Activated T-cell treated with anti-CD3 and anti-CD28 coated beads, Interleukin-2, amount 50 U/mL, for 1 hour (primary cell): ENCODE measurements at regions not wholly inside any gene's neighbourhood (a gene's known extent, or its start where the extent isn't known, plus 50 kb on each side); places are given as distances from the start of the nearest gene placed in this dataset.

Experiments used
- DNase-seq: peaks from one replicate; pipeline ENCODE4 v3.0.0-alpha.2; 2020

DNA sequence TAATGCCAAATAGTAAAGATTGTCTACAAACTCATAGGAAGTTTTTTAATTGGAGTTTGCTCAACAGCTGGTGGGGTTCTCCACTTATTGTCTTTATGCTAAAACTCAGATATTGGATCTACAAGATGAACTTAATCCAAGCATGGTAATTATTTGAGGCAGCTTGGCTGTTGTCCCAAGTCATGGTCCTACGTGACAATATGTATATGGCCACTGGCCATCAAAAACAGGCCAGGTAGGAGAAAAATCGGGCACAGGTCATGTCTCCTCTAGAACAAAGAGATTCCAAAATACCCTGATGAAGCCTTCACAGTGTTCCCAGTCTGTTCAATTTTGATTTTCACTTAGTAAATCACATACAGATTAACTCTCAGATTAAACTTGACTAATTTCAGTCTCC lies 606.4 kb downstream of the TNS3 start:
- no peak for DNase-seq

DNA sequence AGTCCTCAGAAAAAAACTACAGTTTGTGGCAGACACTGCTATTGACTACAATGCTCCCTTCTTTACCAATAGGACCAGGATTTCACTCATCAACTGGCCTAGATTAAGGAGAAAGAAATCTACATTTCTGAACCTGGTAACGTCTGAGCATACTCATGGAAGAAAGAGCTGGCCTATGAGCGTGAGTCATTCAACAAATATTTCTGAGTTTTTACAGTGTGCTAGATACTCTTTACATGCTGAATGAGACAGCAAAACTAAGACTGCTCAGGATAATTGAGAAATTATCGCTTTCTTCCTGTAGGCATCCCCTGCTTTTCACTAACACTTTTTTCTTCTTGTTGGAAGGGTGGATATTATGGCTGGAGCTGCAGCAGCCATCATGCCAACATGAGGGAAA lies 609.7 kb downstream of the TNS3 start:
- no peak for DNase-seq

DNA sequence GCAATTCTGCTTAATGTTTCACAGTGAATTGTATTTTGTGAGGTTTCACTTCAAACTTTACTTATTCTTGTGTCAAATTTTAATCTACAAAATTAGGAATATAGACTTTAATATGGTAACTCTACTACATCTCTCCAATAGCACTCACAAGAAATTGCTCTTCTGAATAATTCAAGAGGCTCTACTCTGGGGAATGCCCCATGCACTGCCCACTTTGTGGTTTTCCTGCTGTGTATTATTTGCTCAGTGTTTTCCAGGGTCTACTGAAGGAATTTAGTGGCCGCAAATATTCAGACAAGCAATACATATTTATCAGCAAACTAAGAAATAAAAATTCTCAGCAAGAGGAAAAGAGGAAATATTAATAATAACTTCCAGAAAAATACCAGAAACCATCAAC lies 611.4 kb downstream of the TNS3 start:
- no peak for DNase-seq

DNA sequence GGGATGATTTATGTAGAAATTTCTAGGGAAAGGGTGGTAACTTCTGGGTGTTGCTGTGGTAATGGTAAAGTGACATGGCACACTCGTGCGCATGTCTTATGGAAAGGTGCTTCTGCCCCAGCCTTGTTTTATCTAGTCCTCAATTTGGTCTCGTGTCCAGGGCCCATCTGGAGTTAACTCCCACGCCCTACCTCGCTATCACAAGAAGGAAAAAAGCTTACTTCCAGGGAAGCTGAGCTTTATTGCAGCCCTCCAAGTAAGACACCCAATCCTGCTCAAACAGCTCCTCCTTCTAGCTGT lies 611.8 kb downstream of the TNS3 start:
- DNase-seq, result no peak

DNA sequence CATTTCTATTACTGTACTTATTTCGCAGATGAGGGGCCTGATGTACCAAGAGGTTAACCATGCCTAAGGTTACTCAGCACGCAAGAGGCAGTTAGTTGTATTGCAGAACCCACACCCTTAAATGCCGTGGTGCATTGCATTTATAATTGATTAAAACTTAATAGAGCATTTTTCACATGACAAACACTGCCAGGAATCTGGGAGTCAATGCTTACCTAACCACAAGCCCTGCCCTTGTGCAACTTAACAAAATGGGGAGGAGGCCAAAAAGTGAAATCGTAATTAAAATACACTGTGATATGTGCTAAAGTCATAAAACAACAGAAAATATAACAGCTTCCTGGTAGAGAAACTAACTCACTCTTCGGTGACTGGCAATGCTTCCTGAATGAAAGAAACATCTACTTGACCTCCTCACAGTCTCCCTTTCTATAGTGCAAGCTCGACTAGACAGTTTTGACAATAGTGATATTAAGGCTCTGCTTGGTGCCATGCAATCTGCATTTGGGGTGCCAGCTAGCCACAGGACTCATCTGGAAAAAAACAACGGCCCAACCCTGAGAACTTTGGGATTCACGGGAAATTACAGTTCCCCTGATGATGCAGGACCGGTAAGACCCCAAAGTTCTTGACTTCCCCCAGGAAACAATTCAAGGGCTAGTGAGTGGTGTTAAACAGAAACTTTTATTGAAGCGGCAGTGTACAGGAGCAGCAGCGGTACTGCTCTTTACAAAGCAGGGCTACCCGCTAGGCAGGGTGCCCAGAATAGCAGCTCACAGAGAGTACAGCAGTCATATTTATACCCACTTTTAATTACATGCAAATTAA lies 612.4 kb downstream of the TNS3 start:
- DNase-seq, result no peak

DNA sequence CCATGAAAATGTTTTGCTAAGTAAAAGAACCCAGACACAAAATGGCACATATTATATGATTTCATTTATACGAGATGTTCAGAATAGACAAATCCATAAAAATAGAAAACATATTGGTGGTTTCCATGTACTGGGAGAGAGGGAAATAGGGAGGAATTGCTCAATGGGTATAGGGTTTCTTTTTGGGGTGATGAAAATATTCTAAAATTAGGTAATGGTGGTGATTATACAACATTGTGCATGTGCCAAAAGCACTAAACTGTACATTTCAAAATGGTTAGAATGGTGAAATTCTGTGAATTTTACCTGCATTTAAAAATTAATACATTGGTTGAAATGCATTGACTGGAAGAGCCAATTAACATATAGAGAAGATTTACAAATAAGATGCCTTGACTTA lies 613.9 kb downstream of the TNS3 start:
- no peak for DNase-seq

DNA sequence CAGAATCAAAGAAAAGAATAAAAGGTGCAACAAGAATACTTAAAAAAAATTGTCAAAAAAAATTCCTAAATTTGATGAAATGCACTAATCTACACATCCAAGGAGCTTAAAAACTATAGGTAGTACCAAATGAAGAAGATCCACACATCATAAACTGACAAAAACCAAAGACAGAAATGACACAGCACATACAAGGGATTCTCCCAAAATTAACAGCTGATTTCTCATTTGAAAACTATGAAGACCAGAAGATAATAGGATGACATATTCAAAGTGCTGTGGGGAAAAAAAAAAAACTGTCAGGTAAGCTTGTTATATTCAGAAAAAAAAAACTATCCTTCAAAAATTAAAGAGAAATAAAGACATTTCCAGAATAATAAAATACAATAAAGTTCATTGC lies 618.2 kb downstream of the TNS3 start:
- DNase-seq, result no peak

DNA sequence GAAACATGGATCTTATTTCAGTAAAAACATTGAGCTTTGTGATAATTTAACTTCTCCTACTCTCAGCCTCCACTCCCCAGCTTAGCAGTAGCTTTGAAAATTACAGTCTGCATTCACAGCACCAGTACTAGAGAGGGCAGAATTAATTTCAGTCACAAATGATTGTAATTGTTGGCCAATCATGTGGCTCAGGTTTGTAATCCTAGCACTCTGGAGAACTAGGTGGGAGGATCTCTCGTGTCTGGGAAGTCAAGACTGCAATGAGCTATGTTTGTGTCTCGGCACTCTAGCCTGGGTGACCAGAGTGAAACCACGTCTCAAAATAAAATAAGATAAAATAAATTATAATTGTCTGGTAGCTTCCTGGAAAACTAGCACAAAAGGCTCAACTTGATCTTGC lies 620.9 kb downstream of the TNS3 start:
- DNase-seq, result no peak

DNA sequence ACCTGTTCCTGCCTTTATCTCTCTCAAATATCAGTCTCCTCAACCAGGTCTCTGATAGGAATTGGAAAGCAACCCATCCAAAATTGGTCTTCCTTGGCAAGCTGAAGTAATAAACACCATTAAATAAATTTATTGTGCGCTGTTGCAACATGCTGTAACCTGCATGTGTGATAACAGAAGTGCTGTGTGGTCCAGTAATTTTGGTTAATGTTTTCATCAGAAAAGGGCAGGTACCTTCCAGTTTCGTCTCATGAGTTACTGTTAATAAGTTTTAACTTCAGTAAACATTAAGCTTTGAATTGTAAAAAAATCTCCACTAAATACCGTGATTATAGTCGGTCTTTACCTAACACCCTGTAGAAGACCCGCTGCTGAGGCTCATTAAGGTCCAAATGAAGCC lies 624.7 kb downstream of the TNS3 start:
- no peak for DNase-seq

DNA sequence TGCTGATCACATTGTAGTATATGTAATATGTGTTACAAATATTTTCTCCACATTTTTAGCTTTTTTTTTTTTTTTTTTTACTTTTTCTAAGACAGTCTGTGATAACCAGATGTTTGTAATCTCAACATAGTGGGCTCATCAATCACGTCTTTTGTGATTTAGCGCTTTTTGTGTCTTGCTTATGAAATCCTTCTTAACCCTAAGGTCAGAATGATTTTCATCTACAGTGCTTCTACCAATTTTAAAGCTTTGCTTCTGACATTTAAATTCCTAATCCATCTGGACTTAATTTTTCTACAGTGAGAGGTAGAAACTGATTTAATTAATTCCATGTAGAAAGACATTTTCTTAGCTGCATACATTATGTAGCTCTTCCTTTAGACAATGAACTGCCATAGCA lies 626.4 kb downstream of the TNS3 start:
- no peak for DNase-seq

DNA sequence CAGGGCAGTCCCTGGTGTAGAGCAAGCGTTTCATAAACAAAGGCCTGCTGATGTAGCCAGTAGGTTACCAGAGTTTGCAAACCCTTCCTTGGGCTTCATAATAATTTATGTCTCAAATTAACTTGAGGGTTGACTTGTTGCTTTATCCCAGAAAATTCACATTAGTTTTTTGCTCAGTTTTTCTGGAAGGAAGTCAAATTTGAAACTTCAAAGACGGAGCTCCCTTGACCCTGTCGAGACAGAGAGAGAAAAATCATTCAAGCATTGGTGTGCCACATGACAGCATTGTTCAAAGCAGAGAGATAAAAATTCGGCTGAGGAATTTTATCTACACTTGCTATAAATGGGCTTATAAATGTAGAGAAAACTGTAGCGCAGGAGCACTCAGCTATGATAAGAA lies 627.7 kb downstream of the TNS3 start:
- no peak for DNase-seq

DNA sequence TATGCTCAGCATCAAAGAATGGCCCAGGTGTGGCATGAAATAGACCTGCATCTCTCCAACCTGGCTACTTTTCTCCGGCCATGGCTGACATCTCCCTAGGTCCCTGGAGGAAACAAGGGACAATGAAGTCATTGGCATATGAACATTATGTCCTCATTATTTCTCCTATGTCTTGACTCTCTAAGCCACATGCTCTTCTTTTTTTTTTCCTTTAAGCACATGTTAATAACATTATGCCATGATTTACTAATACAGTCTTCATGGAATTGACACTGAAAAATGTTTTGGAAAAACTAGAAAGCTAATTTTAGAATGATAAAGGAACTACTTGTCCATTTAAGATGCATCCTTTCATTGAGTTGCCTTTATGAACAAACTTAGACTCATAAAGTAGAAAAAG lies 628.9 kb downstream of the TNS3 start:
- no peak for DNase-seq

DNA sequence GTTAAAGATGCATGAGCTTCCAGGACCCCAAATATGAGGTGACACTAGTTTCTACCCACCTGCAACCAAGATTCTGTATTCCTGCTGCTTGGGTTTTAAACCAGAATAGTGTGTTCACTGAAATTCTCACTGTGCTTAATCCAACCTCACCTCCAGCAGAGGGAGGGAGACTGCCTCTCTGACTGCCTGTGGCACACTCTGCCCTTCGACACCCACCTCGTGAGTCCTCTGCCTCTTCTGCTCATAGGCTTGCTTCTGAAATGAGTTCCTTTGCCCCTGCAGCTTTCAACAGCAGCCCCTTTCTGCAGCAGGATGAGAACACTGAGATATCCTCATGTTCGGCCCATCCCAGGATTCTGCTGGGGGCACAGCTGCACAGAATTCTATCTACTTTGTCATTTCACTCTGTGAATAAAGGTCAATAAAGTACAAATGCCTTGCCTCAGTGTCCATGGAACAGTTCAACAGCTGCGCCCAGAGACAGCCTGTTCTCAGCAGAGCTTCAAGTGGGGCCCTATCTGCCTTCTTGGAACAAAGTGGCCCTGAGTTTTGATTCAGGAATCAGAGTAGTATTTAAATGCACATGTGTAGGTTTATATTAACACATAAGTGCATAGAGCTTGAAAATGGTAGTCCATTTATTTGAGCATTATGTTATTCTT lies 632.5 kb downstream of the TNS3 start:
- DNase-seq, result no peak

DNA sequence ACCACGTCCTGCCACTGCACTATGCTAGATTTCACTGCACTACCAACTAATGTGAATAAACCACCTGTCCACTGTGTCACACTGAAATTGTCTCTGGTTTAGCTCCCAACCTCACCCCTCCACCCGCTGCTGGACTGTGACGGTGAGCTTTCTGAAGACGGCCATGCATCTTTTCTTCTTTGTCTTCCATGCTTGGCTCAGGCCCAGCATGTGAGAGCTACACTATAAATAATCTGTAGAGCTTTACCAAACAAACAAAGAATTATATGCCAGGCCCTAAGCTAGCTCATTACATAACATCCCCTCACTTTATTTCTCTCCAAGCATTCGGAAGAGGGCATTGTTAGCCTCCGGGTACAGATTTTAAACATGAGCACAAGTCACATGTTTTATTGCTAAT lies 633.2 kb downstream of the TNS3 start:
- no peak for DNase-seq

DNA sequence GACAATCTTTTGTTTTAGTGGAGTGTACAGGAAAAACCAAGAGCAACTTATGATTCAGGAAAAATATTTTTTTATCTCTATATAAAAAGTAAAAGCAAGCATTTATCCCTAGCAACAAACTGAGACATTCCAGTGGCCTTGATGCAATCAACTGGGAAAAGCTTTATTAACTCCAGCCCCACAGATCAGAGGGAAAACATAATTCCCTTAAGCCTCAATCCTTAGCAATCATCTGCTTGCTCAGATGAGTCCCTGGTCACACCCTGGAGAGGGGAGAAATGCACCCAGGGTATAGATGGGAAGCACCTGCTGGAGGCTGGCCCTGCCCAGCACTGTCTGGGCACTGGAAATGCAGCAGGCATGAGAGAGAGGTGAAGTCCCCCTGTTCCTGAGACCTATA lies 636.6 kb downstream of the TNS3 start:
- DNase-seq, result no peak

DNA sequence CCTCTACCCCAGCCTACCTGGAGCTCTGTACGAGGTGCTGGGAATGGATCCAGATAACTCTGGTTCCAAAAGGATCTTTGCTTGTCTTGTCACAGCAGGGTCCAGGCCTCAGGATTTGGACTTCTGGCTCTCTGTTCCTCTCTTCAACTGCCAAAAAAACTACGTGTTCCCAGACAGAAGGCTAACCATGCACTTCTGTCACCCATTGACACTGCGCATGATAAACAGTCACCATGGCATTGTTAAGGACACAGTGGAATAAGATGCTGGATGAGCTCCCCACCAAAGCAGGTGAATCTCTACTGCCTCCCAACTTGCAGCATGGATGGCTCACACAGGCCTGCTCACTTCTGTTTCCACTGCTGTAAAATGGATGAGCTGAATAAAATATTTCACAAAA lies 637.9 kb downstream of the TNS3 start:
- no peak for DNase-seq

DNA sequence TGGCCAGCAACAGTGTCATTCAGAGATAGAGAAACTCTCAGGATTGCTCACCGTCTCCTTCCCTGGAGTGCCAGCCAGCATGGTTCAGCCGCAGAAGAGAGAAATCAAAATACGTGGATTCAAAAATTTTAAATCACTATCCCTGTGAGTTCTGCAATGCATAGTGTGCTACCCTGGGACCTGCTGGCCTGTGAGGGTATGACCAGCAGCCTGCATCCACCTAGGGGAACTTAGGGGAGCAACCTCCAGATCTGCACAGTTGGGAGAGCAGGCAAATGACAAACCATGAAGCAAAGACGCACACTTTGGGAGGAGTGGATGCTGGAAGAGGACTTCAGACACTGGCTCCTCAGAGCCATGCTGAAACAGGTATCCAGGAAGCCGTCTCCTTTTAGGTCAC lies 639.3 kb downstream of the TNS3 start:
- DNase-seq, result no peak

DNA sequence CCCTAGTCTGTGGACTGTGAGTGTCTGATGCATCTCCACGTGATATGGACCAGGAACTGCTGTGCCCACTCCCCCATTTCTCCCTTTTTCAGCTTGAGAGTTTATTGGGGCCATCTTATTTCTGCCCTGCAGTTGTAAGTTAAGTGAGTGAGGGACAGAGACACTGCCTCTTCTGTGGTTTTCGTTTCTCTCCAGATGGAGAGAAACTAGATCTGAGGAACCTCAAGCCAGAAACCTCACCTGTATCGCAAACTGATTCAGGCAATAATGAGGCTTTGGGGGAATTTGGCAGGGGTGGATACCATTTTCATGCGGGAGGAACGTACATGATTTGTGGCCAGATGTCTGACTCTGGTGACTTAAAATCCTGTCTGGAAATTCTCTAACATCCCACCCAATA lies 641.7 kb downstream of the TNS3 start:
- DNase-seq, result no peak

DNA sequence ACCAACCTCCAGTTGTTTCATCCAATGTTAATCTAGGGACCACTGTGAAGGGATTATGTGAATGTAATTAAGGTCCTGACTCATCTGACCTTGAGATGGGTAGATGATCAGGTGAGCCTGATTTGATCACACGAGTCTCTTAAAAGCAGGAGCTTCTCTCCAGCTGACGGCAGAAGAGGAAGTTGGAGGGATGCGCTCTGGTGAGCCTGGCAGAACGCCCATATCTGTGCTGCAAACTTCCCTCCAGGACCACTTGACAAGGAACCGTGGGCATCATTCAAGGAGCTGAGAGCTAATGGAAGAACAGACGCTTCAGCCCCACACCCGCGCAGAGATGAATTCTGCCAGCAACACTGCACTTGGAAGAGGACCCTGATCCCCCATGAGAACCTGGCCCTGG lies 642.4 kb downstream of the TNS3 start:
- DNase-seq, result no peak

DNA sequence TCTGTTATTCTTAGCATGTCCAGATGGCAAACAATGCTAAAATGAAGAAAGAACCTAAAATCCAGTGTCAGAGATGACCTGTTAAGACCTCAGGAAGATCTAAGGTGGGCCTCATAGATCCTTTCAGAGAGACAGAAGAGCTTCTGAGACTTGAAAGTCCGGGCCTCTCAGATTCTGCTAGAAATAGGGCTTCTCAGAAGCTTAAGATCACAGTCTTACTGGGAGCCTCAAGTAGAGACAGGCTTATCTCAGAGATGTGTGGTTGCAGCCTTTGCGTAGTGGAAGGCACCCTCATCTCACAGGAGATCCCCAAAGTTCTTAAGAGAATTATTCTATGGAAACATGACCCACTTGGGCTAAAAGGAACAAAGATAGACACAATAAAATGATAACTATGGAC lies 642.8 kb downstream of the TNS3 start:
- DNase-seq, result no peak

DNA sequence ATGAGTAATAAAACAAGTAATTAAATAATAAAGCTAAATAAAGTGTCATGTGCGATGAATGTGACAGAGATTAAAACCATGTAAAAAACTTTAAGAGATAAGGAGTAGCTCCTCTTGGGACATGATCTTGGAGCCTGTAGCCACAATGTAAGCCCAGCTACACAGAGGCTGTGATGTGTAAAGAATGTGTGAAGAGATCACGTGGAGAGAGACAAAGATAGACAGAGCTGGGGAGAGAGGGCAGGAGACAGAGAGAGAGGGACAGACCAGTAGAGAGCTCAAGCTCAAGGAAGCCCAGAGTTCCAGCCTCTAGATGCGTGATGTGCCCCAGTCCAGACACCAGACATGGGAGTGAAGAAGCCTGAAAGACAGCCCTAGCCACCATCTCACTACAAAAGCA lies 644.1 kb downstream of the TNS3 start:
- DNase-seq, result no peak

DNA sequence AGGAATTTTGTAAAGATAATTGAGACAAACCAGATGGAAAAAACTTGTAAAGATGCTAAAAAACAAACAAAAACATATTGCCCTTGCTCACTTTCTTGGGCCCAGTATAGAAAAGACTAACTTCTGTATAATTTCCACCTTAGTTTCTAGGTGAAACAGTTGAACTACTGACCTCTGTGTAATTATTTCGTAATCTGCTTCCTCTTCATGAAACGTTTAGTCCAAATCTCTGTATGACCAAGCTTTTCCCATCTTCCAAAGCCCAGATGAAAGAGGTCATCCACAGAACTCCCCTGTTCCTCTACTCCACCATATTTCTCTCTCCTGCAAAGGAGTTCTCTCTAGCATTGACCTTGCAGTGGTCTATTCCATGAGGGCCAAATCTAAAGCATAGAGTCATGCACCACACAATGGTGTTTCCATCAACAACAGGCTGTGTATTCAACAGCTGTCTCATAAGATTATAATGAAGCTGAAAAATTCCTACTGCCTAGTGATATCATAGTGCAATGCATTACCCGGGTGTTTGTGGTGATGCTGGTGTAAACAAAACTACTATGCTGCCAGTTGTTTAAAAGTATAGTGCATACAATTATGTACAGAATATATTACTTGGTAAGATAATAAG lies 647.6 kb downstream of the TNS3 start:
- DNase-seq, result no peak

DNA sequence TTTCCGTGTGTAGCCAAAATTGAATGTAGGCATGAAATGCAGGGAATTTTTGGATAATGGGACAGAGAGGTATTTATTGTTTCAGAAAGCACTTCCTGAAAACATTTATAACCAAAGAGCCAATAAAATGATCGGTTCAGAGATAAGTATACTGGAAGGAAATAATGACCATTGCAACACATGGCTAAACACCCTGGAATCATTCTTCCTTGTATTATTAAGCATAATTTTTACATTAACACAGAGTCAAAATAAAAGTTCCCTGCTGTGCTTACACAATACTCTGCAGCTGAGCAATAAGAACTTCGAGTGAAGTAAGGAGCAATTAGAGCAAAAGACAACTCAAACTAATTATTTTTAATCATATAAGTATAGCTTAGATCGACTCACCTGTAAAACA lies 648.3 kb downstream of the TNS3 start:
- no peak for DNase-seq

DNA sequence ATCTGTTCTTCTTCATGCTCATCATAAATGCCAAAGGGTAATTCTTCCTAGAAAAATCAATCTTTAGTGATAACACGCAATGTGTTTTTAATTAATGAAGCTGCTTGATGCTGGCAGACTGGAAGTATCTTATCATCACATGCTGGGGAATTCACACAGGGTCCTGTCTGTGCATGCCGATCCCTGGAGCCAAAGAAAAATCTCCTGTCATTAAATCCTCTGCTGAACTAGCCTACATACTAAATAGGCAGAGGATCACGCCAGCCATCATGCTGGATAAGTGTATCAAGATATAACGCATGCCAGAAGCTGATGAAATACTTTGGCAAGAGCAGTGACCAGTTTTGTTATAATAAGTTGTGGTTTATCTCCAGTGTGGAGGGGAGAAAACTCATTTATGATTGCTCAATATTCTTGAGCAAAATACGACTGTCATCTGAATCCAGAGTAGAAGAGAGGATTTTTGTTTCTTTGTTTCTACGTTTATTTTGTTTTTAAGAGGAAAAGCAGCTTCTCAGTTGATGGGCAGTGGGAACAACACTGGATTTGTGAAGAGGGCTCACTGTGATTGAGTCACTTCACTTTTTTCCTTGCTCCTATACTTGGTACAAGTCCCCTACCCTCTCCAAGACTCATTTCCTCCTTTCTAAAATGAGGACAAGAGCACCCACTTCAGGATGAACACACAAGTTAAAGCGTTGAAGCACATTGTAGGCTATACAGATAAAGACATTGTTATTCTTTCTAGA lies 649.1 kb downstream of the TNS3 start:
- DNase-seq, result no peak
